HG02884 (cell line): ENCODE measurements at regions not wholly inside any gene's neighbourhood (a gene's known extent, or its start where the extent isn't known, plus 50 kb on each side); places are given as distances from the start of the nearest gene placed in this dataset.
"Not testable (repeated sequence)": the region's sequence is repeated elsewhere in the genome, so short reads cannot be mapped to it uniquely, and the experiment has no call there.

ENCODE experiments used
- ATAC-seq: cut with Tn5 transposase; IDR thresholded peaks from one replicate; pipeline ENCODE4 v1.9.1; 2021; ENCODE audit warnings: mild to moderate bottlenecking, moderate library complexity; ENCODE audit not compliant: unreplicated experiment

DNA sequence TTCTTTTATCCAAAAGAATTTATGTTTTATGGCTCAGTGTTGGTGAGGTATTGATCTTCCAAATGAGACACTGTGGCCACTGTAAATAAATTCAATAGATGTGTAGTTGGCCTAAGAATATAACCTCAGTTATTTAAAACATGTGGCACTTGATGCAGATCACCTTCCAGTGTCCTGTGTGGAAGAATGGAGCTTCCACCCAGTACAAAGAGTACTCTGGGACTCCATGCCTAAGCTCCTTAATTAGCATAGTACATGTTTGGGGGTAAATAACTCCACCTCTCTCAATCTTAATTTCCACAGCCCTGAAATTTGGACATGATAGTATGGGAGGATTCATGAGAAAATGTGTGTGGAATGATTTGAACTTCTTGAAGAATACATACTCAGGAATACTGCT, 105.7 kb downstream of the SPDYE17 start:
- not testable (repeated sequence) for ATAC-seq

DNA sequence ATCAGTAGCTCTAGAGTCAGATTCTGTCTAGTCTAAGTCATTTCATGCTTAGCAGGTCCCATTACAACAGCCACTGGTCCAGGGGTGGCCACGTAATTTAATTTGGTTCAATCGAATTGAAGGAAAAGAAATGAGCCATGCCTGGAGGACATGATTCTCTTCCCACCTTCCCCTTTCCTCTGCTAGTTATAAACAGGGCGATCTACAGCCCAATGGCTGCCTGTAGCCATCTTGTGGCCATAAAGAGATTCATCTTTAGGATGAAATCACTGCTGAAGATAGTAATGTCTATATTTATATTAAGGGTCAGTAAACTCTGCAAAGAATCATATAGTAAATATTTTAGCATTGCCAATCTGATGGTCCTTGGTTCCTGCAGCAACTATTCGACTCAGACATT, 107.4 kb downstream of the SPDYE17 start:
- not testable (repeated sequence) for ATAC-seq

DNA sequence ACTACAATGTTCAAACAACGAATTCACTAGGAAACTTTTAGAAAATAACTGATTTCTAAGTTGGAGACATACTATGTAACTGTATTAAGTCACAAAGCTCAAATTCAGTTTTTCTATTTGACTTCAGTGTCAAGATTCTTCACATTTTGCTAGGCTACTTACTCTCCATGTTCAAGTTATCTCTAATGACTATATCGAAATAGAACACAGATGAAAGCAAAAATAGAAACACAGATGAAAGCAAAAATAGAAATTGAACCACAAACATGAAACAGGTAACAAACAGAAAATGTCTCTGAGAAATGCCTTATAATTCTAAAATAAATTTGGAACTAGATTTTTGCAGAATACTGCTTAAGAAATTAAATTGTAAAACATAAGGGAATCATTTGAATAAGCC, 113.5 kb downstream of the SPDYE17 start:
- ATAC-seq: not testable (repeated sequence)

DNA sequence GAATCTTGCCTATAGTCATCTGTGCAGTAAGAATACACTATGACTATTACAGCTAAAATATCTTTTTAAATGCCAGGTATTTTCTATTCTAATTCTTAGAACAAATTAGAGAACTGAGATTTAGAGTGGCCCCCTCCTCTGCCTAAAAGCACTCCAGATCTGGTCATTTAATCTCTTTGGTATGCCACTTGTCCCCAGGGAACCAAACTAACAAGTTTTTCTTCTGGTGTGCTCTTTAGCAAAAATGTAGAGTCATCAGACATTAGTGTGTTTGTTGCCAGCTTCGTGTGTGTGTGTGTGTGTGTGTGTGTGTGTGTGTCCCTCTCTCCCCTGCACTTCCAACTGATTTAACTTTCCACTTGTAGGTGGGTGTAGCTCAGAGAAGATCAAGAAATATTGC, 117.8 kb downstream of the SPDYE17 start:
- not testable (repeated sequence) for ATAC-seq

DNA sequence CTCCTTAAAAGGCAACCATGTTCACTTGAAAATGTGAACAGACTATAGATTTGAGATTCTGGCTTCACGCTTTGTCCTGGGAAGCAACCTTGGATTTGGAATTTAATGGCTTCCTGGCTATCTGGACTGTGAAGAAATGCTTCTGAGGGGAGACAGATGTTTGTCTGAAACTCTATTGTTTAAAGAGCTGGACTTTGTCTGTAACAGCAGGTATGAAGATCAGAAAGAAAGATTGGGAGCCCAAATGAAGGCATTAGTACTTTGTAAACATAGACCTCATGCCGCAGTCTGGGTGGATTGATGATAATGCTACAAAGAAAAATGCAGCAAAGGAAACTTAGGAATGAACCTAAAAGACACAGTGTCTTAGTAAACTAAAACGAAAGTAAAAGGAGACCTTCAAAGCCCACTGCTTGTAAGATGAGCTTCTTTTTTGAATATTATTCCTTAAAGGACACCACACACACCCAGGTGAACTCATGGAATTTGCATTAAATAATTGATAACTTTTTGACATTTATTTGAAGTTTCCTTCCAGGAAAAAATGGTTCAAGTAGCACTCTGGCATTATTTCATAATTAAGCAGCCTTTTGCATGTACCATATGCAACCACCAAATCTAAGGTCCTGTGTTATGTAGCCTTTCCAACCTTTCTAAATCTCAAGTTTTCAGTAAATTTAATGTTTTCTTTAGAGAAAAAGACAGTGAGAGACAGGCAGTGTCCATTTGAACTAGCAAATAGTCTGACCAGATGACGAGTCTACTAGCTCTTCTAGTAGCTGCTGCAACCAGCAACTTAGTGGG, 119.9 kb downstream of the SPDYE17 start:
- ATAC-seq: not testable (repeated sequence)

- ATAC-seq: not testable (repeated sequence)
Measured at GRCh38 chr7:76904688-76905087, 127.5 kb downstream of the SPDYE17 start.

DNA sequence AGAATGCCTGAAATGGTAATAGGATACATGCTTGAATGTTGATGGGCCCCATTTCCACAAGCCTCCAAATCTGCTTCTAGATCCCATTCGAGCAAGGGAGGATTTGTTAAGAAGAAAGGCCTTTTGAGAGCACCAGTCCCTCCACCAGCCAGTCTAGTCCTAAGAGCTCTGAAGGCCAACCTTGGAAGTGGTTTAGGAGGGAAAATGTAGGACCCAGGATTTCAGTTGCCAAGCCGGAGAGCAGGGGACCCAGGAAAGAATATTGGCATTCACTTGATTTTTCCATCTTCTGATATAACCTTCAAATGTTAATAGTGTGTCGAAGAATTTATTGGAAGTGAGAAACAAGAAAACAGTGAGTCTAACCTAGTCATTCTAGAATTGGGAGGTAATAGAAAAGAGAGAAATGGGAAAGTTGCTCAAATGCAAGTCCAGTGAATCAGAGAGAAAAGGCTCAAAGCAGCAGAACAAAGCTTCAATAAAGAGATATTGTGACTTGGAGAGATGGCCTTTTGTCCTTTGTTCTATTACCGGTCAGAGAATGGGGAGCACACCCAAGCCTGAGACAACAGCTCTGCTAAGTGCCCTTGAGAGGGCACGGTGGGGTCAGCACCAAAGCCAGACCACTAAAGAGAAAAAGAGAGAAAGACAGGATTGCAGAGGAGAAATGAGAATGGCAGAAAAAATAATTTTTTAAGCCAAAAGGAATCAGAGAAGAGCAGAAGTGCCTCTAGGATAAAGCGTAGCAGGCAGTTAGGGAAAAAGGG, 130.0 kb downstream of the SPDYE17 start:
- ATAC-seq: not testable (repeated sequence)

DNA sequence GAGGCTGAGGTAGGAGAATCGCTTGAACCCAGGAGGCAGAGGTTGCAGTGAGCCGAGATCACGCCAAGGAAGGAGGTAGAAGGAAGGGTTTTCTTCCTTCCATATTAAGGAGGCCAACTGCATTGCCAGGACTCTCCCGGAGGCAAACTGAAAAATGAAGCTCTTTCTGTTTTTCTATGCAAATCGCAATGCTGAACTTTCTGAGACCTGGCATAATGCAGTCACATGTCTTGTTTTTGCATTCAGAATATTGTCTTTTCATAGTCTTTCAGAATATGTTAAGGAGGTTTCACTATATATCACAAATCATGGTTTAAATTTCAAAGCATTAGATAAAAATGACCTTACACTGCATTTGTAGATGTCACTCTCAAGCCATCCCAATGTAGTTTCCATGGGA, 133.4 kb downstream of the SPDYE17 start:
- ATAC-seq: not testable (repeated sequence)

- not testable (repeated sequence) for ATAC-seq
Measured at GRCh38 chr7:76897007-76897406, 135.2 kb downstream of the SPDYE17 start.

DNA sequence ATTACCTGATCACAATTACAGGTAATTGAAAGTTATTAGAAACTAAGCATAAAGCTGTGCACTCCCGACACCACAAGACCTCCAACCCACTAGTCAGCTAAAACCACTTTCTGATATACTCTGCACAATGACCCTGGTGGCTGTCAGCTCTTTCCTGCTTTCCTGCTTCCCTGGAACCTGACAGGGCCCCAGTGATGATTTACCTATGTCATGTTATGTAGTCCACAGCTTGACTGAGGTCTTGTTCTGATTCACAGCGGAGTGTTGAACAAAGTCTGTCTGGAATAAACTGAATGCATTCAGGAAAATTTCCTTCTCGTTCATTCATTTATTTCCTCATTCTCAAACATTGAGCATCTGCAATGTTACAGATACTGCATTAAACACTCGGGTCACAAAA, 136.5 kb downstream of the SPDYE17 start:
- not testable (repeated sequence) for ATAC-seq

DNA sequence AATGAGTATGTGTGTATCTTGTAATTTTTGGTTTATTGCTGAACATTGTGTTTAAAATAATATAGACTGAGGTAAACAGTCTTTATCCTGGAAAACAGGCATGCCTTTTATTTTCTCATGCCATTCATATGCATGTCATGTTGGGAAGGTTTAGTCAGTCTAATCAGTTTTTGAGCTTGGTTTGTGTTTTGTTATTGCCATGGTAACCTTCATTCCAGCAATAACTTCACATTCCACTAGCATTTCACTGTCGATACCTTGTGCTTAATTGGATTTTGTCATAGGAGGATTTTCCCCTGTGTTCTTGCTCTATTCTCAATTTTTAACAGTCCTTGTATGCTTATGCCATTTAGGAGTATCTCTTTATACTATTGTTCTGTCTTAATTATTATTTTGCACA, 140.4 kb downstream of the SPDYE17 start:
- ATAC-seq: not testable (repeated sequence)

- not testable (repeated sequence) for ATAC-seq
Measured at GRCh38 chr7:76879733-76880288, 152.3 kb downstream of the SPDYE17 start.

DNA sequence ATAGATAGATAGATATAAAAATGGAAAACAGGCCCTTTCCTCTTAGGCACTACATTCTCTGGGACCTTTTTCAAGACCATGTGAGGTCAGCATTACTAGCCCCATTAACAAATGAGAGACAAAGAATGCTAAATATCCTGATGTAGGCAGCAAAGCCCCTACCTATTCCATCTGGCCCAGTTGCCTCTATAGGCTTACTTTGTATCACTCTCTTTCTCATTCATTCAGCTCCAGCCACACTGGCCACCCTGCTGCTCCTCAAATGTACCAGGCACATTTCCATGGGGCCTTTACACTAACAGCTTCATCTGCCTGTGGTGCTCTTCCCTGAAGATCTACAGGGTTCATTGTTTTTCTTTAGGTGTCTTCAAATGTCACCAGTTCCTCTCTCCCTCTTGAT, 156.4 kb downstream of the SPDYE17 start:
- ATAC-seq: not testable (repeated sequence)

DNA sequence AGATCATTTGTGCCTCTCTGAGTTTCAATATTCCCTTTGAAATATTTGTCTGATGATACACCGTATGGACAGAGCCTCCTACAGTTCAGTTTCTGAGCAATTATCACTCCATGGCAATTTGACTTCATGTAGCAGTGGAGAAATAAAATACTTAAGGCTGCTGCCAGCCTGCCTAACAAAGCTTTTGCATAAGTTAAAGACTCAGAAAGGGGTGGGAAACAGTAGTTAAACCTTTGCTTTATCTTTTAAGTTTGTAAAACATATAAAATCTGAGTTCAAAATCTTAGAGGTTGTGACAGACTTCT, 161.7 kb downstream of the SPDYE17 start:
- ATAC-seq: not testable (repeated sequence)

DNA sequence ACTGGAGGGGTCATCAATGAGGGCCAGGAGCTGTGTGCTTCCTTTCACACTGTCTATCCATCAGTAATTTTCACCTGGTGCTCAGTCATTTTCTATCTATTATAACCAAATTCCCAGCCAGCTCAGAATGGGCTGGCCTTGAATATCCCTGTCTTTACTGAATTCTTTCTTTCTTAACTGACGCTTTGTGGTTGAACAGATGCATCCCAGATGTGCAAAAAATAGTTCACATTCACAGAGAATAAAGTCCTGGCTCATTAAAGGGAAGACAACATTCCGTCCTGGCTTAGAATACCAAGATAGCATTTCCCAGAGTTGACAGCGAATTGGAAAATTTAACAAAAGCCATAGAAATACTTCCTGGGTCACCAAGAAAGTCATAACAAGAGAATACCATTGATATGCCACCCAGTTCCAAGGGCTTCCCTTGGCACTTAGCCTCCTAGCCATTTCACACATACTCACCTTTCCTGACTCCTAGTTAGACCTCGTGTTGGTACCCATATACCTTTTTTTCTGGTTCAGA, 164.7 kb downstream of the SPDYE17 start:
- not testable (repeated sequence) for ATAC-seq

DNA sequence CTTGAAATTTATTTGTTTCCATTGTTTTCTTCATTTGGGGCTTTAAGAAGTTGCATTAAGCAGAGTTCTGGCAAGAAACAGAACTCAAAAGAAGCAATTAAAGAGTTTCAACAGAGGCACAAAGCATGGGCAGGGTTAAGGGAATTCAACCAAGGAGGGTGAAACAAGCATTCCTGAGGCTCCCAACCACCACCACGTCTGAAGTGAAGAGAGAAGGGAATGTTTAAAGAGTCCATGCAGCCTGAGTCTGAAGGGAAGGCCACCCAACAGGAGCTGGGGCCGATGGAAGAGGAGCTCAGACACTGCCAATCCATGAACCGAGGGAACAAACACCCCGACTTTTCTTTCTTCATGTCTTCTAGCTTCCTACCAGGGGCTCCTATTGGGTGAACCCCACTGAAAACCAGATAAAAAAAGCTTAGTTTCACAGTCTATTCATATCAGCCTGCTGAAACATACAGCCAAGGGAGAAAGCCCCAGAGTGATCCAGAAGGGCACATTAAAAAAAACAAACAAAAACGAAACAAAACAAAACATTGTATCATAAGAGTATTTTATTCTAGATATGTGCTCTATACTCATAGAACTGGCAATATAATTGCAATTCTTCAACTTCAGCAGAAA, 168.9 kb downstream of the SPDYE17 start:
- ATAC-seq: not testable (repeated sequence)

GRCh38 chr7:76862241-76862640, 169.9 kb downstream of the SPDYE17 start:
- not testable (repeated sequence) for ATAC-seq

GRCh38 chr7:76859933-76860332, 172.2 kb downstream of the SPDYE17 start:
- not testable (repeated sequence) for ATAC-seq

DNA sequence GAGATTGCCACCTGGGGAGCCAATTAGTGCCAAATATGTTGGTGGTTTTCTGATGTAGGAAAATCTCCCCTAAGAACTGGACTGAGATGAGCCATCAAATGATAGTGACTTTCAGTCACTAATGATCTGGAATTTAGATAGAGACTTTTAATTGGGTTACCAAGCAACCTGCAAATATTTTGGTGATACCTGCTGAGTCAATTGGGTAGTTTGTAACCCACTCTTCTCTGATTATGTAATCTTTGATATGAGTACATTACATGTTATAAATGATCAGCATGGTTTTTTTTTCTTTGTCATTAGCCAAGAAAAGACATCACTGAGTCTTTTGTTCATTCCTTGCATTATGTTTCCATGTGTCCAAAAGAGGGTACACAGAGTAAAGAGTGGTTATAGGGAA, 177.5 kb downstream of the SPDYE17 start:
- not testable (repeated sequence) for ATAC-seq

DNA sequence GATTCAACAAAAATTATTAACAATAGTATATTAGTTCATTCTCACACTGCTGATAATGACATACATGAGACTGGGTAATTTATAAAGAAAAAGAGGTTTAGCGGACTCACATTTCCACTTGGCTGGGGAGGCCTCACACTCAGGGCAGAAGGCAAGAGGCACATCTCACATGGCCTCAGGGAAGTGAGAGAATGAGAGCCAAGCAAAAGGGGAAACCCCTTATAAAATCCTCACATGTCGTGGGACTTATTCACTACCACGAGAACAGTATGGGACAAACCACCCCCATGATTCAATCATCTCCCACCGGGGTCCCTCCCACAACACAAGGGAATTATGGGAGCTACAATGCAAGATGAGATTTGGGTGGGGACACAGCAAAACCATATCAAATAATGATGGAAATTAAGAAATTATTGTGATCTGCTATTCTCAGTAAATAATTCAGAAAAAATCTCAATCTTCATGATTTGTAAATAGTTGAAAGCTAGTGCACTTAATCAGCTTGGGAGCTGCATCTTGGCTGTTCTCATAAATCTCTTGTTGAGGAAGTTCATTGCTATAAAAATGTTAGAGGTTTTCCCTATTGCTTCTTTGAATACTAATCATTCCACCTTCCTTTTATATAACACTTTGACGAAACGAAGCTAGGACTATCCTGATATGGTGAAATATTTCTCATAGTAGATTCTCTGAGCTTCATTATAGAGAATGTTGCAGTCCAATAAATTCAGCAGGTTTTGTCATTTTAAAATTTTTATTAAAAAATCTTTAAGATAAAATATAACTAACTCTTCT, 179.2 kb downstream of the SPDYE17 start:
- ATAC-seq: not testable (repeated sequence)
